ENCODE measurements at regions not wholly inside any gene's neighbourhood (a gene's known extent, or its start where the extent isn't known, plus 50 kb on each side); places are given as distances from the start of the nearest gene placed in this dataset.
"Not testable (repeated sequence)": the region's sequence is repeated elsewhere in the genome, so short reads cannot be mapped to it uniquely, and the experiment has no call there.

GRCh38 chr6:147651-148050, 144.6 kb upstream of the DUSP22 start:
- not testable (repeated sequence) for FAIRE-seq

GRCh38 chr6:148051-148984, 144.0 kb upstream of the DUSP22 start:
- FAIRE-seq: not testable (repeated sequence)

GRCh38 chr6:150147-150546, 142.1 kb upstream of the DUSP22 start:
- not testable (repeated sequence) for FAIRE-seq

GRCh38 chr6:152436-152835, 139.9 kb upstream of the DUSP22 start:
- not testable (repeated sequence) for FAIRE-seq

- not testable (repeated sequence) for FAIRE-seq
These were observed 139.3 kb upstream of the DUSP22 start for GRCh38 chr6:153026-153425.

GRCh38 chr6:153867-154266, 138.4 kb upstream of the DUSP22 start:
- not testable (repeated sequence) for FAIRE-seq

- FAIRE-seq: not testable (repeated sequence)
These were observed 137.8 kb upstream of the DUSP22 start for GRCh38 chr6:154321-155092.

- FAIRE-seq: no peak
These were observed 136.3 kb upstream of the DUSP22 start for GRCh38 chr6:156010-156409.

- not testable (repeated sequence) for FAIRE-seq
These were observed 135.7 kb upstream of the DUSP22 start for GRCh38 chr6:156441-157140.

- not testable (repeated sequence) for FAIRE-seq
These were observed 135.1 kb upstream of the DUSP22 start for GRCh38 chr6:157176-157575.

- FAIRE-seq: not testable (repeated sequence)
These were observed 130.6 kb upstream of the DUSP22 start for GRCh38 chr6:161657-162056.

GRCh38 chr6:164720-165119, 127.6 kb upstream of the DUSP22 start:
- no peak for FAIRE-seq

GRCh38 chr6:165263-165662, 127.0 kb upstream of the DUSP22 start:
- no peak for FAIRE-seq

- FAIRE-seq: no peak
These were observed 126.4 kb upstream of the DUSP22 start for GRCh38 chr6:165906-166305.

GRCh38 chr6:168865-169455, 123.3 kb upstream of the DUSP22 start:
- peak; percentile 95 for FAIRE-seq

GRCh38 chr6:174036-174435, 118.3 kb upstream of the DUSP22 start:
- no peak for FAIRE-seq

GRCh38 chr6:175680-176079, 116.6 kb upstream of the DUSP22 start:
- peak; percentile 78 for FAIRE-seq

- FAIRE-seq: no peak
These were observed 115.5 kb upstream of the DUSP22 start for GRCh38 chr6:176766-177165.

GRCh38 chr6:178119-178518, 114.2 kb upstream of the DUSP22 start:
- FAIRE-seq: no peak

GRCh38 chr6:178929-179328, 113.4 kb upstream of the DUSP22 start:
- FAIRE-seq: not testable (repeated sequence)

- FAIRE-seq: no peak
These were observed 112.8 kb upstream of the DUSP22 start for GRCh38 chr6:179340-179950.

GRCh38 chr6:180091-180694, 112.1 kb upstream of the DUSP22 start:
- not testable (repeated sequence) for FAIRE-seq
